Endodermal cell (in vitro differentiated cells): ENCODE measurements at regions not wholly inside any gene's neighbourhood (a gene's known extent, or its start where the extent isn't known, plus 50 kb on each side); places are given as distances from the start of the nearest gene placed in this dataset.

ENCODE experiments used
- DNase-seq: peaks from one replicate; pipeline ENCODE4 v3.0.0-alpha.2; 2017
- H3K27ac ChIP-seq: 2 replicates; pipeline ENCODE4 v1.5.1; 2013; ENCODE audit warnings: mild to moderate bottlenecking, low read depth, low read length, moderate library complexity
- H3K27me3 ChIP-seq: 2 replicates; pipeline ENCODE4 v1.6.1; 2013; ENCODE audit warnings: mild to moderate bottlenecking, low read length, moderate library complexity; ENCODE audit not compliant: insufficient read depth, control insufficient read depth, poor library complexity, severe bottlenecking
- H3K36me3 ChIP-seq: 2 replicates; pipeline ENCODE4 v1.7.0; 2013; ENCODE audit warnings: mild to moderate bottlenecking, low read length, moderate library complexity; ENCODE audit not compliant: control insufficient read depth, insufficient read depth
- H3K4me1 ChIP-seq: one replicate; pipeline ENCODE4 v1.7.0; 2013; ENCODE audit warnings: low read length; ENCODE audit not compliant: control insufficient read depth, insufficient read depth
- H3K4me3 ChIP-seq: 2 replicates; pipeline ENCODE4 v1.5.1; 2013; ENCODE audit warnings: mild to moderate bottlenecking, low read length, moderate library complexity
- H3K9ac ChIP-seq: 2 replicates; pipeline ENCODE4 v1.6.1; 2013; ENCODE audit warnings: mild to moderate bottlenecking, low read length, moderate library complexity; ENCODE audit not compliant: poor library complexity, severe bottlenecking; ENCODE audit errors: extremely low read depth
- H3K9me3 ChIP-seq: 2 replicates; pipeline ENCODE4 v1.6.1; 2013; ENCODE audit warnings: mild to moderate bottlenecking, low read length, moderate library complexity; ENCODE audit not compliant: control insufficient read depth
- H3K27ac Mint-ChIP-seq: 2 replicates; pipeline ENCODE4 v1.8.0; 2020; ENCODE audit warnings: mixed read lengths
- H3K27me3 Mint-ChIP-seq: 2 replicates; pipeline ENCODE4 v1.8.0; 2021; ENCODE audit warnings: mild to moderate bottlenecking, mixed read lengths; ENCODE audit not compliant: insufficient read depth
- H3K36me3 Mint-ChIP-seq: 2 replicates; pipeline ENCODE4 v1.8.0; 2020; ENCODE audit warnings: low read depth, mixed read lengths
- H3K4me1 Mint-ChIP-seq: 2 replicates; pipeline ENCODE4 v1.8.0; 2020; ENCODE audit warnings: mixed read lengths
- H3K4me3 Mint-ChIP-seq: 2 replicates; pipeline ENCODE4 v1.8.0; 2020; ENCODE audit warnings: mild to moderate bottlenecking, moderate library complexity, mixed read lengths
- H3K9me3 Mint-ChIP-seq: 2 replicates; pipeline ENCODE4 v1.8.0; 2020; ENCODE audit warnings: mild to moderate bottlenecking, mixed read lengths
- CTCF ChIP-seq: fragments of 200-600 bp; sonication (generic); conservative IDR thresholded peaks from 2 replicates; pipeline ENCODE4 v1.5.0; 2021; ENCODE audit warnings: antibody characterized with exemption, mild to moderate bottlenecking
- WGBS, 2 experiments: methylation state at CpG; one replicate each; pipeline versions ENCODE4 v1.1.5 to v1.1.7; 2013; ENCODE audit warnings: missing lambda C conversion rate in 2 of 2, mixed read lengths in 1 of 2; ENCODE audit not compliant: insufficient coverage in 1 of 2, insufficient read length in 1 of 2; 5-methylcytosine and 5-hydroxymethylcytosine counted together

- Mint-ChIP-seq H3K27ac (no peak overlapping the region), H3K36me3 (no peaks in the 10 kb centered on the region), H3K9me3 (peaks cover 7% of the 10 kb centered on the region), H3K4me3 (no peak overlapping the region), H3K4me1 (peaks cover 9% of the 10 kb centered on the region), H3K27me3 (no peaks in the 10 kb centered on the region)
- Histone ChIP-seq H3K27me3 (no peaks in the 10 kb centered on the region), H3K4me3 (no peak overlapping the region), H3K9ac (no peak overlapping the region), H3K36me3 (no peaks in the 10 kb centered on the region), H3K9me3 (no peaks in the 10 kb centered on the region), H3K4me1 (no peaks in the 10 kb centered on the region), H3K27ac (no peak overlapping the region)
- TF ChIP-seq CTCF: no peak
- DNase-seq: no peak
- WGBS, 2 experiments: 90% methylated on average over 3 of the region's 4 CpGs; no CpG with 5 or more reads in 1 of the 2 experiments
Observed at GRCh38 chr11:104688731-104689130, 209.5 kb downstream of the CASP12 start.

DNA sequence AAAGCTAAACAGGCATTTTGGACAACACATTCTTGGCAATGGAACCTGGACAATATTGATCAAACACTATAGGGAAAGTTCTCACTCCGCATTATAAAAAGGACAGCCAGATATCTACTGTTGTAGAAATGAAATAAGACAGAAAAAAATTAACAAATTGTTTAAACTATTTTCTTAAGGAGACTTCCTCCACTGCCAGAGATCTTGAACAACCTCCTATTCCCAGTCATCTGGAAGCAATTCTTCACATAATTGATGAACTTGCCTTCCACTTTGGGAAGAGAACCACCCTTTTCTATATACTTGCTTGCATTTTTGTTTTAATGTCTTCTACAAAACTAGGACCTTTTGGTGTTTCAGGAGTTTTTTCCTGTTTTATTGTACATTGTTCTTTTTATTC lies 216.1 kb downstream of the CASP12 start:
- no peak for DNase-seq
- no peak overlapping the region for H3K27ac ChIP-seq
- no peak overlapping the region for H3K4me3 Mint-ChIP-seq
- TF ChIP-seq CTCF: no peak
- H3K36me3 Mint-ChIP-seq: no peaks in the 10 kb centered on the region
- H3K27me3 Mint-ChIP-seq: no peaks in the 10 kb centered on the region
- H3K36me3 ChIP-seq: no peaks in the 10 kb centered on the region
- no peaks in the 10 kb centered on the region for H3K27me3 ChIP-seq
- no peaks in the 10 kb centered on the region for H3K9me3 ChIP-seq
- H3K9ac ChIP-seq: no peak overlapping the region
- peaks cover 7% of the 10 kb centered on the region for H3K4me1 Mint-ChIP-seq
- H3K4me1 ChIP-seq: no peaks in the 10 kb centered on the region
- H3K27ac Mint-ChIP-seq: no peak overlapping the region
- 100% methylated on average over 1 of the region's 1 CpG; no CpG with 5 or more reads in 1 of the 2 experiments for WGBS, 2 experiments
- H3K9me3 Mint-ChIP-seq: peaks cover 3% of the 10 kb centered on the region
- H3K4me3 ChIP-seq: no peak overlapping the region

DNA sequence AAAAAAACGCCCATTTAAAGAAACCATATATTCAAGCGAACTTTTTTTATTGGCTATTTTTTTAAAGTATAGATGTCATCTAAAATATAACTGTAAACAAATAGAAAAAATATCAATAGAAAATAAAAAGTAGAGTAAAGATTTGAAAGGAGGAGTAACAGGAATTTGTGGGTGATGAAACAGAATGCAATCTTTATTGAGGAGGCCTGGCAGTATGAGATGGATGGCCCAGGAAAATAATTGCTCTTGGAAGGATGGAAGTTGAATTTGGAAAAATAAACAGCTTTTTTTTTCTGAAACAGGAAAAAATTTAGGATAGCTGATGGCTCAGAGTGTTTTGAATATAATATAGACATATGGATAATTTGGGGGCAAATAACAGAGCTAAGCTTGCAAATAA lies 219.0 kb downstream of the CASP12 start:
- Histone ChIP-seq H3K27ac (no peak overlapping the region), H3K9me3 (no peaks in the 10 kb centered on the region), H3K36me3 (no peaks in the 10 kb centered on the region), H3K4me3 (no peak overlapping the region), H3K9ac (no peak overlapping the region), H3K4me1 (no peaks in the 10 kb centered on the region), H3K27me3 (no peaks in the 10 kb centered on the region)
- Mint-ChIP-seq H3K36me3 (no peaks in the 10 kb centered on the region), H3K27me3 (no peaks in the 10 kb centered on the region), H3K4me1 (no peaks in the 10 kb centered on the region), H3K9me3 (peaks cover 7% of the 10 kb centered on the region), H3K4me3 (no peak overlapping the region), H3K27ac (no peak overlapping the region)
- no CpG with 5 or more reads among the region's 2 CpGs for WGBS, 2 experiments
- DNase-seq: no peak
- TF ChIP-seq CTCF: no peak
